Fibroblast of lung (primary cell): ENCODE measurements at regions not wholly inside any gene's neighbourhood (a gene's known extent, or its start where the extent isn't known, plus 50 kb on each side); places are given as distances from the start of the nearest gene placed in this dataset.
"Not testable (repeated sequence)": the region's sequence is repeated elsewhere in the genome, so short reads cannot be mapped to it uniquely, and the experiment has no call there.

Experiments used
- CTCF ChIP-seq, 2 donors: IDR thresholded peaks in 1 of 2; conservative IDR thresholded peaks in 1 of 2; 1 replicate in 1 of 2; 2 replicates in 1 of 2; pipeline ENCODE4 v1.5.1; 2011 to 2012; ENCODE audit warnings: low read length in 2 of 2, control low read depth in 1 of 2, inconsistent platforms in 1 of 2, low read depth in 1 of 2, mild to moderate bottlenecking in 1 of 2
- EZH2 ChIP-seq: IDR thresholded peaks from 2 replicates; pipeline ENCODE4 v1.5.1; 2012; ENCODE audit warnings: low read length, control low read depth, mild to moderate bottlenecking; ENCODE audit errors: missing control alignments

- not testable (repeated sequence) for TF ChIP-seq CTCF (conservative IDR thresholded peaks at IDR 0.05 in 1 of 2, IDR thresholded peaks at IDR 0.05 in 1 of 2; ENCODE audit: low read depth in 1 of 2, low read length in 2 of 2); EZH2
Observed at GRCh38 chr13:21261487-21262216, 85.2 kb downstream of the MRPL57 start.
